ENCODE measurements at regions not wholly inside any gene's neighbourhood (a gene's known extent, or its start where the extent isn't known, plus 50 kb on each side); places are given as distances from the start of the nearest gene placed in this dataset.

GRCh38 chr2:145591109-145591809 lies 1071.3 kb upstream of the ZEB2 start:
- intact Hi-C loops (cut with DNase I, micrococcal nuclease): no loop called here
- ATAC-seq (ENCODE audit: poor library complexity): no peak
- no peaks in the 10 kb centered on the region for H3K27me3 Mint-ChIP-seq
- no peak overlapping the region for H3K4me3 Mint-ChIP-seq
- H3K9me3 Mint-ChIP-seq: peaks cover 3% of the 10 kb centered on the region
- Histone ChIP-seq H3K4me1 (ENCODE audit: insufficient read depth, low read length) (no peaks in the 10 kb centered on the region), H3K36me3 (ENCODE audit: insufficient read depth, low read length) (no peaks in the 10 kb centered on the region), H3K27me3 (ENCODE audit: control insufficient read depth in 1 of 2, insufficient read depth in 2 of 2, low read length in 2 of 2) (no peaks in the 10 kb centered on the region), H3K27ac (ENCODE audit: low read depth in 1 of 2, low read length in 2 of 2) (no peak overlapping the region), H3K4me3 (ENCODE audit: low read length) (no peak overlapping the region), H3K9me3 (ENCODE audit: control insufficient read depth in 1 of 2, insufficient read depth in 1 of 2, low read length in 2 of 2) (no peaks in the 10 kb centered on the region)
- H3K36me3 Mint-ChIP-seq (ENCODE audit: low read depth): no peaks in the 10 kb centered on the region
- DNase-seq: no peak
- ChIA-PET POLR2A (no interaction called here), CTCF (no interaction called here)
- no peaks in the 10 kb centered on the region for H3K4me1 Mint-ChIP-seq (ENCODE audit: low read depth)
- TF ChIP-seq CTCF (IDR thresholded peaks at IDR 0.05): no peak
- H3K27ac Mint-ChIP-seq: no peak overlapping the region

DNA sequence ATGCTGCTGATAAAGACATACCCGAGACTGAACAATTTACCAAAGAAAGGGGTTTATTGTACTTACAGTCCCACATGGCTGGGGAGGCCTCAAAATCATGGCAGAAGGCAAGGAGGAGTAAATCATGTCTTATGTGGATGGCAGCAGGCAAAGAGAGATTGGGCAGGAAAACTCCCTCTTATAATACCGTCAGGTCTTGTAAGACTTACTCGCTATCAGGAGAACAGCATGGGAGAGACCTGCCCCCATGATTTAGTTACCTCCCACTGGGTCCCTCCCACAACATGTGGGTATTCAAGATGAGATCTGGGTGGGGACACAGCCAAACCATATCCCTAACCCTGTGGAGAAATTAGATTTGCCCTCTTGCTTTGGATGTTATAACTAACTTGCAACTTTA lies 1068.0 kb upstream of the ZEB2 start:
- CTCF ChIA-PET: no interaction called here
- Mint-ChIP-seq H3K9me3 (peaks cover 5% of the 10 kb centered on the region), H3K36me3 (ENCODE audit: low read depth) (no peaks in the 10 kb centered on the region), H3K4me1 (ENCODE audit: low read depth) (no peaks in the 10 kb centered on the region), H3K4me3 (no peak overlapping the region), H3K27ac (no peak overlapping the region), H3K27me3 (no peaks in the 10 kb centered on the region)
- DNase-seq (no peak), ATAC-seq (ENCODE audit: poor library complexity) (no peak)
- intact Hi-C loops (cut with DNase I, micrococcal nuclease): no loop called here
- no peaks in the 10 kb centered on the region for H3K9me3 ChIP-seq (ENCODE audit: control insufficient read depth in 1 of 2, insufficient read depth in 1 of 2, low read length in 2 of 2)
- no peaks in the 10 kb centered on the region for H3K4me1 ChIP-seq (ENCODE audit: insufficient read depth, low read length)
- POLR2A ChIA-PET: no interaction called here
- H3K27me3 ChIP-seq (ENCODE audit: control insufficient read depth in 1 of 2, insufficient read depth in 2 of 2, low read length in 2 of 2): no peaks in the 10 kb centered on the region
- no peaks in the 10 kb centered on the region for H3K36me3 ChIP-seq (ENCODE audit: insufficient read depth, low read length)
- no peak overlapping the region for H3K4me3 ChIP-seq (ENCODE audit: low read length)
- no peak overlapping the region for H3K27ac ChIP-seq (ENCODE audit: low read depth in 1 of 2, low read length in 2 of 2)
- TF ChIP-seq CTCF (IDR thresholded peaks at IDR 0.05): no peak

- no peaks in the 10 kb centered on the region for H3K27me3 Mint-ChIP-seq
- no peak for TF ChIP-seq CTCF (IDR thresholded peaks at IDR 0.05)
- Histone ChIP-seq H3K36me3 (ENCODE audit: insufficient read depth, low read length) (no peaks in the 10 kb centered on the region), H3K4me1 (ENCODE audit: insufficient read depth, low read length) (no peaks in the 10 kb centered on the region), H3K4me3 (ENCODE audit: low read length) (no peak overlapping the region), H3K27ac (ENCODE audit: low read depth in 1 of 2, low read length in 2 of 2) (no peak overlapping the region), H3K27me3 (ENCODE audit: control insufficient read depth in 1 of 2, insufficient read depth in 2 of 2, low read length in 2 of 2) (no peaks in the 10 kb centered on the region), H3K9me3 (ENCODE audit: control insufficient read depth in 1 of 2, insufficient read depth in 1 of 2, low read length in 2 of 2) (peaks cover 0 to 3% of the 10 kb centered on the region in 2 experiments)
- peaks cover 2% of the 10 kb centered on the region for H3K9me3 Mint-ChIP-seq
- no peaks in the 10 kb centered on the region for H3K4me1 Mint-ChIP-seq (ENCODE audit: low read depth)
- ChIA-PET POLR2A (no interaction called here), CTCF (no interaction called here)
- no peak overlapping the region for H3K27ac Mint-ChIP-seq
- no peak overlapping the region for H3K4me3 Mint-ChIP-seq
- H3K36me3 Mint-ChIP-seq (ENCODE audit: low read depth): no peaks in the 10 kb centered on the region
- no peak for DNase-seq
- ATAC-seq (ENCODE audit: poor library complexity): no peak
- intact Hi-C loops (cut with DNase I, micrococcal nuclease): no loop called here
Measured at GRCh38 chr2:145584353-145584752, 1064.4 kb upstream of the ZEB2 start.
